Gastrocnemius medialis (tissue), 4 donors: ENCODE measurements at regions not wholly inside any gene's neighbourhood (a gene's known extent, or its start where the extent isn't known, plus 50 kb on each side); places are given as distances from the start of the nearest gene placed in this dataset.
A peak's percentile ranks its signal among the peaks of the same experiment; 100 is the strongest.

ENCODE experiments used
- ATAC-seq, 2 donors: fragments of 150-250 bp; one replicate each; pipeline ENCODE4 v1.9.1; 2016
- DNase-seq, 2 donors: peaks; one replicate each; pipeline ENCODE4 v3.0.0-alpha.2; 2019
- H3K27ac ChIP-seq, 4 donors: fragments of 200-600 bp; sonication (generic); 1 replicate in 1 of 4; 2 replicates in 3 of 4; pipeline ENCODE4 v1.5.1; 2016 to 2018; ENCODE audit warnings: mild to moderate bottlenecking in 2 of 4, moderate library complexity in 1 of 4
- H3K27me3 ChIP-seq, 3 donors: fragments of 200-600 bp; sonication (generic) in 2 of 3; 1 replicate in 1 of 3; 2 replicates in 2 of 3; pipeline versions ENCODE4 v1.5.1 to v1.6.0; 2016 to 2019; ENCODE audit warnings: mild to moderate bottlenecking in 1 of 3, moderate library complexity in 1 of 3
- H3K36me3 ChIP-seq, 2 donors: fragments of 200-600 bp; sonication (generic) in 1 of 2; one replicate each; pipeline ENCODE4 v1.5.1; 2017 to 2018
- H3K4me1 ChIP-seq, 2 donors: fragments of 200-600 bp; sonication (generic) in 1 of 2; one replicate each; pipeline ENCODE4 v1.5.1; 2016 to 2017; ENCODE audit warnings: mild to moderate bottlenecking in 2 of 2
- H3K4me3 ChIP-seq, 4 donors: fragments of 200-600 bp; sonication (generic) in 3 of 4; 1 replicate in 1 of 4; 2 replicates in 3 of 4; pipeline ENCODE4 v1.5.1; 2016 to 2019; ENCODE audit warnings: mild to moderate bottlenecking in 2 of 4
- H3K9me3 ChIP-seq, 3 donors: fragments of 200-600 bp; sonication (generic) in 2 of 3; 1 replicate in 1 of 3; 2 replicates in 2 of 3; pipeline ENCODE4 v1.5.1; 2016 to 2019
- POLR2A ChIP-seq, 2 donors: fragments of 450-650 bp; IDR thresholded peaks; one replicate each; pipeline ENCODE4 v1.6.1; 2017; ENCODE audit warnings: antibody characterized with exemption in 2 of 2, mild to moderate bottlenecking in 2 of 2, moderate library complexity in 2 of 2
- in situ Hi-C, 4 donors: fragments of 200-750 bp; cut with MboI; loops; one replicate each; pipeline versions ENCODE4 v1.15.0 to v1.8.0; 2017; ENCODE audit warnings: low sequenced_read_pairs in 4 of 4
- intact Hi-C: fragments of 100-400 bp; cut with DNase I; formaldehyde crosslinking; loops from one replicate; pipeline ENCODE4 v1.15.1; 2023; ENCODE audit warnings: low total_unique reads
- TF ChIP-seq, protein P1 (sequence below), 5 experiments: fragments of 450-650 bp in 3 of 5; fragments of 200-600 bp in 2 of 5; sonication (generic) in 2 of 5; IDR thresholded peaks in 4 of 5; conservative IDR thresholded peaks in 1 of 5; 1 replicate in 4 of 5; 2 replicates in 1 of 5; pipeline ENCODE4 v1.5.1; 2016 to 2019; ENCODE audit warnings: antibody characterized with exemption in 5 of 5, mild to moderate bottlenecking in 3 of 5, moderate library complexity in 3 of 5

DNA sequence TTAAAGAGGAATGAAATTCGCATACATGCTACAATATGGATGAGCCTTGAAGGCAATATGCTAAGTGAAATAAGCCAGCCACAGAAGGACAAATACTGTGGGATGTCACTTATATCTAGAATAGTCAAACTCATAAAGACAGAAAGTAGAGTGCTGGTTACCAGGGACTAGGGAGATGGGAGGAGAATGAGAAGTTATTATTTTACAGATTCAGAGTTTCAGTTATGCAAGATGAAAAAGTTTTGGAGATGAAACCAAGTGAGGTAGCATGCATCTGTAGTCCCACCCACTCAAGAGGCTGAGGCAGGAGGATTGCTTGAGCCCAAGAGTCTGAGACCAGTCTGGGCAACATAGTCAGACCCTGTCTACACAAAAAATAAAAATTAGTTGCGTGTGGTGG is 82.5 kb upstream of the ARID1B start:
- ATAC-seq, result no peak
- H3K36me3 ChIP-seq, result no peaks in the 10 kb centered on the region
- intact Hi-C loops, result no loop called here
- H3K4me3 ChIP-seq, result no peak overlapping the region
- in situ Hi-C loops, result no loop called here
- H3K27ac ChIP-seq, result no peak overlapping the region
- TF ChIP-seq POLR2A (IDR thresholded peaks at IDR 0.05), result no peak
- TF ChIP-seq, protein P1, sequence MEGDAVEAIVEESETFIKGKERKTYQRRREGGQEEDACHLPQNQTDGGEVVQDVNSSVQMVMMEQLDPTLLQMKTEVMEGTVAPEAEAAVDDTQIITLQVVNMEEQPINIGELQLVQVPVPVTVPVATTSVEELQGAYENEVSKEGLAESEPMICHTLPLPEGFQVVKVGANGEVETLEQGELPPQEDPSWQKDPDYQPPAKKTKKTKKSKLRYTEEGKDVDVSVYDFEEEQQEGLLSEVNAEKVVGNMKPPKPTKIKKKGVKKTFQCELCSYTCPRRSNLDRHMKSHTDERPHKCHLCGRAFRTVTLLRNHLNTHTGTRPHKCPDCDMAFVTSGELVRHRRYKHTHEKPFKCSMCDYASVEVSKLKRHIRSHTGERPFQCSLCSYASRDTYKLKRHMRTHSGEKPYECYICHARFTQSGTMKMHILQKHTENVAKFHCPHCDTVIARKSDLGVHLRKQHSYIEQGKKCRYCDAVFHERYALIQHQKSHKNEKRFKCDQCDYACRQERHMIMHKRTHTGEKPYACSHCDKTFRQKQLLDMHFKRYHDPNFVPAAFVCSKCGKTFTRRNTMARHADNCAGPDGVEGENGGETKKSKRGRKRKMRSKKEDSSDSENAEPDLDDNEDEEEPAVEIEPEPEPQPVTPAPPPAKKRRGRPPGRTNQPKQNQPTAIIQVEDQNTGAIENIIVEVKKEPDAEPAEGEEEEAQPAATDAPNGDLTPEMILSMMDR (IDR thresholded peaks at IDR 0.05 in 4 of 5, conservative IDR thresholded peaks at IDR 0.05 in 1 of 5), result no peak
- no peak for DNase-seq
- H3K4me1 ChIP-seq, result no peaks in the 10 kb centered on the region
- H3K9me3 ChIP-seq, result no peaks in the 10 kb centered on the region
- H3K27me3 ChIP-seq, result no peaks in the 10 kb centered on the region

DNA sequence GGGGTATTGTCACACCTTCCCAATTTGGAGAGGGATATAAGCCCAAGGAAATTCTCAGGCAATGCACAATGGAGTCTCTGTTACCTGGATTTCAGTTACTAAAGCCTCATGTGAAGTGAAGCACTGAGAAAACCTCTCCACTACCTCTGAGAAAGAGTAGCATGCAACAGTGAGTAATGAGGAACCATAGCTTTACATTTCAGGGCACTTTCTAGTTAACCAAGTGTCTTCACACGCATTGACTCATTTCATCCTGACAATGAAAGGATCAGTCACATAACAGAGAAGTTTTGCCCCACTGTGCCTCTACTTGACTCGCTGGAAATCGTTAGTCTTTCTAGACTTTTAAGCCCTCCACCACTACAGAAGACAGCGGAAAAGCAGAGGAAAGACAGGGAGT is 86.2 kb upstream of the ARID1B start:
- TF ChIP-seq, protein P1 (IDR thresholded peaks at IDR 0.05 in 4 of 5, conservative IDR thresholded peaks at IDR 0.05 in 1 of 5), result no peak
- TF ChIP-seq POLR2A (IDR thresholded peaks at IDR 0.05), result no peak
- Histone ChIP-seq H3K27me3 (no peaks in the 10 kb centered on the region), H3K4me1 (peaks cover 2 to 7% of the 10 kb centered on the region in 2 donors), H3K27ac (no peak overlapping the region), H3K4me3 (no peak overlapping the region), H3K9me3 (no peaks in the 10 kb centered on the region), H3K36me3 (no peaks in the 10 kb centered on the region)
- intact Hi-C loops, result no loop called here
- no peak for ATAC-seq
- in situ Hi-C loops, result no loop called here
- no peak for DNase-seq

DNA sequence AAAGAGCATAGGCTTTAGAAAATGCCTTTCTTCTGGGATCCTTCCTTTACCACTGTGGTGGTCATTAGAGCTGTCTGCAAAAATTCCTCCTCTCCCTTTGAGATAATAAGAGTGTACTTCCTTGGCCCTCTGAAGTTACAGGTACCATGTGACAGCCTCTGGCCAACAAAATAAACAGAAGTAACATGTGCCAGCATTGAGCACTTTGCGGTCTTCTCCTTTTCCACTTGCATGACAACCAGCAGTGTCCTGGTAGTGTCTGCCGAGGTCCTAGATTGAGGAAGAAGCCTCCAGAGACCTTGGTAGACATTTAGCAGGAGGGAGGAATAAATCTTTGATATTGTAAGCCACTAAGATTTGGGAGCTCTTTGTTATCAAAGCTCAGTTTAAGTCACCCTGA is 87.5 kb upstream of the ARID1B start:
- Histone ChIP-seq H3K4me3 (no peak overlapping the region), H3K27ac (no peak overlapping the region), H3K4me1 (peaks cover 7 to 13% of the 10 kb centered on the region in 2 donors), H3K9me3 (no peaks in the 10 kb centered on the region), H3K36me3 (no peaks in the 10 kb centered on the region), H3K27me3 (no peaks in the 10 kb centered on the region)
- TF ChIP-seq POLR2A (IDR thresholded peaks at IDR 0.05), result no peak
- TF ChIP-seq, protein P1 (IDR thresholded peaks at IDR 0.05 in 4 of 5, conservative IDR thresholded peaks at IDR 0.05 in 1 of 5), result no peak
- DNase-seq (peak in 1 of 2 donors; percentile 19), ATAC-seq (no peak)
- in situ Hi-C loops, result loop anchor here in 3 of 4 donors (10.0 kb wide), 5 partner anchors 75 to 335 kb away; partner anchors contain the start of gene ARID1B (in 1 of the 3)
- intact Hi-C loops, result loop anchor here (5.0 to 10.0 kb wide), 4 partner anchors 127 to 498 kb away; no protein-coding TSS in a partner anchor

DNA sequence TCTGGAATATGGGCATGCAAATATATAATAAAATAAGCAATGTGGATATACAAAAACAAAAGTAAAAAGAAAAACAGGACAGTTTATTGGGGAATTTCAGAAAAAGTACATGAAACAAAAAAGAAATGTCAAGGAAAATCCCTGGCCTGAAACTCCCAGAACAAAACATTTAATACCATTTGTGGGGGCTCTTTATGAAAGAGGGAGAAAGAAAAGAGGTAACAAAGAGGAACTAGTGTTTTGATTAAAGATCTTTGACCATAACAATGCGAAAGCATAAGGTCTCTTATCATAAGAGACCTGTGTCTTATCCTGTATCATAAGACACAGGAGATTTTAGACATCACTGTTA is 88.6 kb upstream of the ARID1B start:
- Histone ChIP-seq H3K36me3 (no peaks in the 10 kb centered on the region), H3K4me1 (peaks cover 7 to 13% of the 10 kb centered on the region in 2 donors), H3K4me3 (no peak overlapping the region), H3K27ac (peak overlapping the region; percentile 83 to 99 (median 86)), H3K9me3 (no peaks in the 10 kb centered on the region), H3K27me3 (no peaks in the 10 kb centered on the region)
- in situ Hi-C loops (loop anchor here in 3 of 4 donors (10.0 kb wide), 5 partner anchors 76 to 336 kb away; partner anchors contain the start of gene ARID1B (in 1 of the 3)), intact Hi-C loops (loop anchor here (5.0 to 10.0 kb wide), 4 partner anchors 126 to 499 kb away; no protein-coding TSS in a partner anchor)
- no peak for DNase-seq
- no peak for ATAC-seq
- TF ChIP-seq, protein P1 (IDR thresholded peaks at IDR 0.05 in 4 of 5, conservative IDR thresholded peaks at IDR 0.05 in 1 of 5), result no peak
- no peak for TF ChIP-seq POLR2A (IDR thresholded peaks at IDR 0.05)
